Neural cell (in vitro differentiated cells): ENCODE measurements at regions not wholly inside any gene's neighbourhood (a gene's known extent, or its start where the extent isn't known, plus 50 kb on each side); places are given as distances from the start of the nearest gene placed in this dataset.

Experiments used
- EP300 ChIP-seq: fragments of 450-650 bp; conservative IDR thresholded peaks from 2 replicates; pipeline ENCODE4 v1.6.1; 2014; ENCODE audit warnings: antibody characterized with exemption, mild to moderate bottlenecking, moderate library complexity; ENCODE audit not compliant: poor library complexity, severe bottlenecking
- EZH2 ChIP-seq: fragments of 200-600, 300-800 bp; shearing (Covaris generic), sonication (generic); IDR thresholded peaks from 2 replicates; pipeline ENCODE4 v1.6.1; 2014; ENCODE audit warnings: antibody characterized with exemption, low read length, borderline replicate concordance, mild to moderate bottlenecking; ENCODE audit not compliant: insufficient read depth, poor library complexity, severe bottlenecking
- MXI1 ChIP-seq: fragments of 450-650 bp; conservative IDR thresholded peaks from 2 replicates; pipeline ENCODE4 v1.6.1; 2014; ENCODE audit warnings: antibody characterized with exemption, mild to moderate bottlenecking; ENCODE audit not compliant: poor library complexity, severe bottlenecking
- POLR2AphosphoS5 ChIP-seq: IDR thresholded peaks from 2 replicates; pipeline ENCODE4 v1.6.1; 2012
- TAF1 ChIP-seq: IDR thresholded peaks from 2 replicates; pipeline ENCODE4 v1.6.1; 2012; ENCODE audit warnings: low read depth
- TF ChIP-seq, protein P1 (sequence below): fragments of 450-650 bp; IDR thresholded peaks from 2 replicates; pipeline ENCODE4 v1.5.1; 2014; ENCODE audit warnings: antibody characterized with exemption, mild to moderate bottlenecking, moderate library complexity; ENCODE audit not compliant: poor library complexity, severe bottlenecking
- TF ChIP-seq, protein P2 (sequence below): IDR thresholded peaks from 2 replicates; pipeline ENCODE4 v1.6.1; 2012; ENCODE audit warnings: borderline replicate concordance

DNA sequence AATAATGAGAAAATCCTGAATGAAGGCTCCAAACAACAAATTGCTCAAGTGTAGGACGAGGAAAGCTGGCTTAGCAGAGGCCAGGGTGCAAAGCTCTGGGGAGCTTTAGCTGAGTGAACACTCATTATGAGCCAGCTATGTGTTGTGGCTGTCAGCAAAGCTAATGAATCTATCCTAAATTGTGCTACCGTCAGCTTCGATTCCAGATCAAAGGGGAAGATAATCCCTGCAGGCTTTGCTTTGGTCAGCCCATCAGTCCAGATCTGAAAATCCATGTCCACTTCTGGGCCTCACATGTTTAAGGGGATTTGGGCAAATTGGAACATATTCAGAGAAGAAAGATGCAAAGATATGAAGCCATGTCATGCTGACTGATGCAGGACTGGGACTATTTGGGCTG lies 180.9 kb upstream of the ZBED5 start:
- TF ChIP-seq, protein P1, sequence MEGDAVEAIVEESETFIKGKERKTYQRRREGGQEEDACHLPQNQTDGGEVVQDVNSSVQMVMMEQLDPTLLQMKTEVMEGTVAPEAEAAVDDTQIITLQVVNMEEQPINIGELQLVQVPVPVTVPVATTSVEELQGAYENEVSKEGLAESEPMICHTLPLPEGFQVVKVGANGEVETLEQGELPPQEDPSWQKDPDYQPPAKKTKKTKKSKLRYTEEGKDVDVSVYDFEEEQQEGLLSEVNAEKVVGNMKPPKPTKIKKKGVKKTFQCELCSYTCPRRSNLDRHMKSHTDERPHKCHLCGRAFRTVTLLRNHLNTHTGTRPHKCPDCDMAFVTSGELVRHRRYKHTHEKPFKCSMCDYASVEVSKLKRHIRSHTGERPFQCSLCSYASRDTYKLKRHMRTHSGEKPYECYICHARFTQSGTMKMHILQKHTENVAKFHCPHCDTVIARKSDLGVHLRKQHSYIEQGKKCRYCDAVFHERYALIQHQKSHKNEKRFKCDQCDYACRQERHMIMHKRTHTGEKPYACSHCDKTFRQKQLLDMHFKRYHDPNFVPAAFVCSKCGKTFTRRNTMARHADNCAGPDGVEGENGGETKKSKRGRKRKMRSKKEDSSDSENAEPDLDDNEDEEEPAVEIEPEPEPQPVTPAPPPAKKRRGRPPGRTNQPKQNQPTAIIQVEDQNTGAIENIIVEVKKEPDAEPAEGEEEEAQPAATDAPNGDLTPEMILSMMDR = no peak
- no peak for TF ChIP-seq TAF1
- TF ChIP-seq, protein P2, sequence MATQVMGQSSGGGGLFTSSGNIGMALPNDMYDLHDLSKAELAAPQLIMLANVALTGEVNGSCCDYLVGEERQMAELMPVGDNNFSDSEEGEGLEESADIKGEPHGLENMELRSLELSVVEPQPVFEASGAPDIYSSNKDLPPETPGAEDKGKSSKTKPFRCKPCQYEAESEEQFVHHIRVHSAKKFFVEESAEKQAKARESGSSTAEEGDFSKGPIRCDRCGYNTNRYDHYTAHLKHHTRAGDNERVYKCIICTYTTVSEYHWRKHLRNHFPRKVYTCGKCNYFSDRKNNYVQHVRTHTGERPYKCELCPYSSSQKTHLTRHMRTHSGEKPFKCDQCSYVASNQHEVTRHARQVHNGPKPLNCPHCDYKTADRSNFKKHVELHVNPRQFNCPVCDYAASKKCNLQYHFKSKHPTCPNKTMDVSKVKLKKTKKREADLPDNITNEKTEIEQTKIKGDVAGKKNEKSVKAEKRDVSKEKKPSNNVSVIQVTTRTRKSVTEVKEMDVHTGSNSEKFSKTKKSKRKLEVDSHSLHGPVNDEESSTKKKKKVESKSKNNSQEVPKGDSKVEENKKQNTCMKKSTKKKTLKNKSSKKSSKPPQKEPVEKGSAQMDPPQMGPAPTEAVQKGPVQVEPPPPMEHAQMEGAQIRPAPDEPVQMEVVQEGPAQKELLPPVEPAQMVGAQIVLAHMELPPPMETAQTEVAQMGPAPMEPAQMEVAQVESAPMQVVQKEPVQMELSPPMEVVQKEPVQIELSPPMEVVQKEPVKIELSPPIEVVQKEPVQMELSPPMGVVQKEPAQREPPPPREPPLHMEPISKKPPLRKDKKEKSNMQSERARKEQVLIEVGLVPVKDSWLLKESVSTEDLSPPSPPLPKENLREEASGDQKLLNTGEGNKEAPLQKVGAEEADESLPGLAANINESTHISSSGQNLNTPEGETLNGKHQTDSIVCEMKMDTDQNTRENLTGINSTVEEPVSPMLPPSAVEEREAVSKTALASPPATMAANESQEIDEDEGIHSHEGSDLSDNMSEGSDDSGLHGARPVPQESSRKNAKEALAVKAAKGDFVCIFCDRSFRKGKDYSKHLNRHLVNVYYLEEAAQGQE = no peak
- no peak for TF ChIP-seq POLR2AphosphoS5
- TF ChIP-seq EP300 = no peak
- TF ChIP-seq EZH2 = no peak
- no peak for TF ChIP-seq MXI1
